ENCODE measurements at regions not wholly inside any gene's neighbourhood (a gene's known extent, or its start where the extent isn't known, plus 50 kb on each side); places are given as distances from the start of the nearest gene placed in this dataset.

DNA sequence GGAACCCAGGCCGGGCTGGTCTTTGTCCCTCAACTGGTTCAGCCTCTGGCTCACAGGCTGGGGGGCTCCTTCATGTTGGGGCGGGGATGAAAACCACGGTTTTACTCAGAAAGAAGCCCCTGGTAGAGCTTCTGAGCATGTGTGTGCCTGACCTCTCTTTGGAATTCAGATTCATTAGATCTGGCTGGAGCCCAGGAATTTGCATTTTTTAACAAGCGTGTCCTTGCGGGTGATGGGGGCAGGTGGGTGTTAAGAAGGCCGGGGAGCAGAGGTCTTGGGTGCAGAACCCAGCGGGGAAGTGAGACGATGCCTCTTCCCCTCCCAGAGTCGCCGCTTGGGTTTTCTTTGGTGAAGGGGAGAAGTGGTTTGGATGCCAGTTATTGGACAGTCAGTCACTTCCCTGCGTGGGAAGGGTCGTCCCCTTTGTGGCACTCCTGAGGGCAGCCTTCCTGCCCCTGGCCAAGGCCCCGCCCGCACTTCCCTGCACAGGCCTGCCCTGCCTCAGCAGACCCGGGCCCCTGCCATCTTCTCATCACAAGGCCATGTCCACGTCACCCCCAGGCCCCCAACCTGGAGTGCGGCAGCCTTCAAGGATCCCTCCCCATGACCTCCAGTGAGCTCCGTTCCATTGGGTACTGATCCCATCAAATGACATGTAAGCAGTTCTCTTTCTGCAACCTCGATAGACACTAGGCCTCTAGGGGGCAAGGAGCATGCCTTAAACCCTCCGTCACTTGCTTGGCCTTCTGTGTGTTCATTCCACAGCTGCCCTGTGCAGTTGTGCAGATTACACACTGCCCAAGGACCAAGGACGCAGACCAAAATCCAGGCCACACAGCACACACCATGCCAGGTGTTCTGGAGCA, 177.7 kb upstream of the CIBAR2 start:
- Mint-ChIP-seq H3K27ac (peak overlapping the region in 3 of 7 donors; percentile 4 to 76 (median 41)), H3K9me3 (no peaks in the 10 kb centered on the region), H3K4me3 (peak overlapping the region in 1 of 2 donors; percentile 39), H3K36me3 (no peaks in the 10 kb centered on the region), H3K27me3 (ENCODE audit: low read depth in 3 of 3) (peaks cover 0 to 8% (median 6%) of the 10 kb centered on the region in 3 donors), H3K4me1 (peaks cover 23% of the 10 kb centered on the region)
- Histone ChIP-seq H3K79me2 (ENCODE audit: insufficient read depth, low read length) (no peaks in the 10 kb centered on the region), H3K9me3 (replicated peaks in 1 of 2; ENCODE audit: control insufficient read depth in 1 of 2, insufficient read depth in 1 of 2, low read length in 2 of 2) (no peaks in the 10 kb centered on the region), H3K36me3 (replicated peaks in 1 of 2; ENCODE audit: control insufficient read depth in 1 of 2, insufficient read depth in 2 of 2, low read length in 2 of 2) (no peaks in the 10 kb centered on the region), H4K20me1 (ENCODE audit: insufficient read depth, low read length) (no peaks in the 10 kb centered on the region), H3K4me3 (replicated peaks in 1 of 3; ENCODE audit: low read depth in 2 of 3, low read length in 3 of 3) (no peak overlapping the region), H2AFZ (ENCODE audit: insufficient read depth, low read depth, low read length, poor library complexity, severe bottlenecking) (no peak overlapping the region), H3K27me3 (ENCODE audit: control insufficient read depth in 2 of 2, insufficient read depth in 2 of 2, low read length in 2 of 2) (no peaks in the 10 kb centered on the region), H3K9ac (ENCODE audit: insufficient read depth, low read length, poor library complexity, severe bottlenecking) (no peak overlapping the region), H3K4me2 (replicated peaks; ENCODE audit: extremely low read depth, low read length, poor library complexity, severe bottlenecking) (no peak overlapping the region), H3K4me1 (ENCODE audit: control insufficient read depth in 1 of 2, insufficient read depth in 2 of 2, low read length in 2 of 2) (peaks cover 26 to 32% of the 10 kb centered on the region in 2 donors), H3K27ac (ENCODE audit: low read depth in 1 of 2, low read length in 2 of 2) (no peak overlapping the region)
- no peak for DNase-seq
- intact Hi-C loops (cut with micrococcal nuclease): loop anchor here in 1 of 2 donors (10.0 kb wide), 1 partner anchor 425 kb away; no protein-coding TSS in a partner anchor
- 68% methylated on average over 18 of the region's 21 CpGs for WGBS (ENCODE audit: insufficient coverage)
- TF ChIP-seq, protein P1, sequence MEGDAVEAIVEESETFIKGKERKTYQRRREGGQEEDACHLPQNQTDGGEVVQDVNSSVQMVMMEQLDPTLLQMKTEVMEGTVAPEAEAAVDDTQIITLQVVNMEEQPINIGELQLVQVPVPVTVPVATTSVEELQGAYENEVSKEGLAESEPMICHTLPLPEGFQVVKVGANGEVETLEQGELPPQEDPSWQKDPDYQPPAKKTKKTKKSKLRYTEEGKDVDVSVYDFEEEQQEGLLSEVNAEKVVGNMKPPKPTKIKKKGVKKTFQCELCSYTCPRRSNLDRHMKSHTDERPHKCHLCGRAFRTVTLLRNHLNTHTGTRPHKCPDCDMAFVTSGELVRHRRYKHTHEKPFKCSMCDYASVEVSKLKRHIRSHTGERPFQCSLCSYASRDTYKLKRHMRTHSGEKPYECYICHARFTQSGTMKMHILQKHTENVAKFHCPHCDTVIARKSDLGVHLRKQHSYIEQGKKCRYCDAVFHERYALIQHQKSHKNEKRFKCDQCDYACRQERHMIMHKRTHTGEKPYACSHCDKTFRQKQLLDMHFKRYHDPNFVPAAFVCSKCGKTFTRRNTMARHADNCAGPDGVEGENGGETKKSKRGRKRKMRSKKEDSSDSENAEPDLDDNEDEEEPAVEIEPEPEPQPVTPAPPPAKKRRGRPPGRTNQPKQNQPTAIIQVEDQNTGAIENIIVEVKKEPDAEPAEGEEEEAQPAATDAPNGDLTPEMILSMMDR (IDR thresholded peaks at IDR 0.05): no peak

DNA sequence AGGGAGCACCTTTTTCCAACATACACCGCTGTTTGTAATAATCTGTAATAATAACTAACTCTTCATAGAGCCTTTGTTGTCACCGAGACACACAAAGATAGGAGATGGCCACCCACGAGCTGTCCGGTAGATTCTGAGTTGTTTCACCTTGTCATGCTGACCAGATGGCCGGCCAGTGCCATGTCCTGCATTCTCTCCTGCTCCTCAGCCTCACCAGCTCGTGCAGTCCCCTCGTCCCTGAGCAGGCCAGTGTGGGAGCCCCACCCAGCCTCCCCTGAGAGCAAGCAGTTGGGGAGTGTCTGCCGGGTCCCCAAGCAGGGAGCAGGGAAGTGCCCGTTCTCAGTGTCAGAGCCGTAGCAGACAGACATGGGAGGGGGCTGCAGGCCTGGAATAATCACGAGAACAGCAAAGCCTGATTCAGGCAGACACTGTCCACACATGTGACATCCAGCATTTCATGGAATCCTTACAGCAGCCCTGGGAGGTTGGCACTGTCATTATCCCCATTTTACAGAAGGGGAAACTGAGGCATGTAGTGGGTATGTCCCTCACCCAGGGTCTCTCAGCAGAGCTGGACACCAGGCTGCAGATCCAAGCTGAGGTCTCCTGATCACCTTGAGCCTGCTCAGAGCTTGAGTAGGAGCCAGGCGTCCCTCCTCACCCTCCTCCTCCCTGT, 178.5 kb upstream of the CIBAR2 start:
- 86% methylated on average over 9 of the region's 12 CpGs for WGBS (ENCODE audit: insufficient coverage)
- Histone ChIP-seq H3K4me2 (replicated peaks; ENCODE audit: extremely low read depth, low read length, poor library complexity, severe bottlenecking) (peak overlapping the region; percentile 72), H3K27ac (ENCODE audit: low read depth in 1 of 2, low read length in 2 of 2) (peak overlapping the region in 1 of 2 donors; percentile 71), H3K79me2 (ENCODE audit: insufficient read depth, low read length) (no peaks in the 10 kb centered on the region), H3K27me3 (ENCODE audit: control insufficient read depth in 2 of 2, insufficient read depth in 2 of 2, low read length in 2 of 2) (no peaks in the 10 kb centered on the region), H3K9me3 (replicated peaks in 1 of 2; ENCODE audit: control insufficient read depth in 1 of 2, insufficient read depth in 1 of 2, low read length in 2 of 2) (no peaks in the 10 kb centered on the region), H3K36me3 (replicated peaks in 1 of 2; ENCODE audit: control insufficient read depth in 1 of 2, insufficient read depth in 2 of 2, low read length in 2 of 2) (no peaks in the 10 kb centered on the region), H3K4me1 (ENCODE audit: control insufficient read depth in 1 of 2, insufficient read depth in 2 of 2, low read length in 2 of 2) (peaks cover 26 to 32% of the 10 kb centered on the region in 2 donors), H3K9ac (ENCODE audit: insufficient read depth, low read length, poor library complexity, severe bottlenecking) (peak overlapping the region; percentile 55), H3K4me3 (replicated peaks in 1 of 3; ENCODE audit: low read depth in 2 of 3, low read length in 3 of 3) (peak overlapping the region in 1 of 3 experiments; percentile 61), H2AFZ (ENCODE audit: insufficient read depth, low read depth, low read length, poor library complexity, severe bottlenecking) (peak overlapping the region; percentile 73), H4K20me1 (ENCODE audit: insufficient read depth, low read length) (no peaks in the 10 kb centered on the region)
- DNase-seq: no peak
- Mint-ChIP-seq H3K4me1 (peaks cover 23% of the 10 kb centered on the region), H3K4me3 (peak overlapping the region in 1 of 2 donors; percentile 53), H3K27me3 (ENCODE audit: low read depth in 3 of 3) (peaks cover under 1 to 7% (median 6%) of the 10 kb centered on the region in 3 donors), H3K9me3 (no peaks in the 10 kb centered on the region), H3K27ac (peak overlapping the region in 2 of 7 donors; percentile 3 to 4), H3K36me3 (no peaks in the 10 kb centered on the region)
- intact Hi-C loops (cut with micrococcal nuclease): loop anchor here in 1 of 2 donors (10.0 kb wide), 1 partner anchor 424 kb away; no protein-coding TSS in a partner anchor
- TF ChIP-seq, protein P1 (IDR thresholded peaks at IDR 0.05): no peak

Measured in CD14-positive monocyte (primary cell).